ENCODE measurements at regions not wholly inside any gene's neighbourhood (a gene's known extent, or its start where the extent isn't known, plus 50 kb on each side); places are given as distances from the start of the nearest gene placed in this dataset.

GRCh38 chr5:169412831-169413230, 111.9 kb upstream of the SLIT3 start (continued):
- TF ChIP-seq CHD7 (IDR thresholded peaks at IDR 0.05; ENCODE audit: insufficient replicate concordance, low read length) (no peak), SP2 (IDR thresholded peaks at IDR 0.05; ENCODE audit: low read length) (no peak), CHD1 (IDR thresholded peaks at IDR 0.05; ENCODE audit: low read depth, low read length) (no peak), CHD2 (IDR thresholded peaks at IDR 0.05; ENCODE audit: low read length) (no peak), KDM5A (IDR thresholded peaks at IDR 0.05; ENCODE audit: low read length) (no peak), EGR1 (IDR thresholded peaks at IDR 0.05; ENCODE audit: borderline replicate concordance, low read depth, low read length) (no peak)

All from H1 (cell line).